ENCODE measurements at regions not wholly inside any gene's neighbourhood (a gene's known extent, or its start where the extent isn't known, plus 50 kb on each side); places are given as distances from the start of the nearest gene placed in this dataset.

- H4K20me1 ChIP-seq (ENCODE audit: insufficient read depth): no peaks in the 10 kb centered on the region
- peaks cover 27% of the 10 kb centered on the region for H3F3A ChIP-seq (ENCODE audit: insufficient read depth)
- in situ Hi-C loops (cut with MboI): no loop called here
- H3K4me3 ChIP-seq: no peak overlapping the region
- H3K79me2 ChIP-seq (ENCODE audit: insufficient read depth): no peaks in the 10 kb centered on the region
- peak overlapping the region; percentile 27 for H2AFZ ChIP-seq
- H3K4me1 ChIP-seq (ENCODE audit: insufficient read depth): peaks cover 36% of the 10 kb centered on the region
- H3K9me2 ChIP-seq (ENCODE audit: insufficient read depth): no peaks in the 10 kb centered on the region
- H3K27ac ChIP-seq: peak overlapping the region; percentile 43
- peak overlapping the region; percentile 6 for H3K4me2 ChIP-seq (ENCODE audit: unreplicated experiment)
- DNase-seq: peak; percentile 73
- WGBS, 2 experiments (ENCODE audit: low coverage in 1 of 2, low lambda C conversion rate in 2 of 2, missing lambda C conversion rate in 2 of 2): 24 to 26% methylated on average over 2 of the region's 2 CpGs
- no peaks in the 10 kb centered on the region for H3K36me3 ChIP-seq (ENCODE audit: low read depth)
- H3K9ac ChIP-seq: no peak overlapping the region
- H3K27me3 ChIP-seq (replicated peaks; ENCODE audit: insufficient read depth): no peaks in the 10 kb centered on the region
- no peaks in the 10 kb centered on the region for H3K9me3 ChIP-seq (ENCODE audit: low read depth)
- TF ChIP-seq EZH2phosphoT487 (IDR thresholded peaks at IDR 0.05; ENCODE audit: insufficient read depth, low read depth) (no peak), EZH2 (IDR thresholded peaks at IDR 0.05; ENCODE audit: insufficient read depth, poor library complexity, severe bottlenecking) (no peak)
Observed at GRCh38 chr1:172980456-172980855, 70.3 kb downstream of the TNFSF18 start.

- no peak for DNase-seq
- Histone ChIP-seq H4K20me1 (ENCODE audit: insufficient read depth) (no peaks in the 10 kb centered on the region), H3K27me3 (replicated peaks; ENCODE audit: insufficient read depth) (no peaks in the 10 kb centered on the region), H3K9ac (no peak overlapping the region), H3K9me2 (ENCODE audit: insufficient read depth) (no peaks in the 10 kb centered on the region), H3K4me3 (no peak overlapping the region), H3K27ac (peak overlapping the region; percentile 43), H3K9me3 (ENCODE audit: low read depth) (no peaks in the 10 kb centered on the region), H3F3A (ENCODE audit: insufficient read depth) (peaks cover 25% of the 10 kb centered on the region), H3K4me1 (ENCODE audit: insufficient read depth) (peaks cover 33% of the 10 kb centered on the region), H3K79me2 (ENCODE audit: insufficient read depth) (no peaks in the 10 kb centered on the region), H3K4me2 (ENCODE audit: unreplicated experiment) (peak overlapping the region; percentile 6), H3K36me3 (ENCODE audit: low read depth) (no peaks in the 10 kb centered on the region), H2AFZ (peak overlapping the region; percentile 27; the same call in 1 of the 2 replicates)
- TF ChIP-seq EZH2phosphoT487 (IDR thresholded peaks at IDR 0.05; ENCODE audit: insufficient read depth, low read depth) (no peak), EZH2 (IDR thresholded peaks at IDR 0.05; ENCODE audit: insufficient read depth, poor library complexity, severe bottlenecking) (no peak)
- in situ Hi-C loops (cut with MboI): no loop called here
- whole genome bisulfite sequencing, 2 experiments (ENCODE audit: low coverage in 1 of 2, low lambda C conversion rate in 2 of 2, missing lambda C conversion rate in 2 of 2): 58 to 81% methylated on average over 1 to 2 of the region's 2 CpGs
Observed at GRCh38 chr1:172980971-172981370, 69.8 kb downstream of the TNFSF18 start.

Measured in GM23248 (cell line).